H1 (cell line): ENCODE measurements at regions not wholly inside any gene's neighbourhood (a gene's known extent, or its start where the extent isn't known, plus 50 kb on each side); places are given as distances from the start of the nearest gene placed in this dataset.

Experiments used
- CTCF ChIA-PET: fragments of 300-600 bp; sonication (Branson Sonifier 250); formaldehyde crosslinking; loops from one replicate; lab custom pipeline; 2021; ENCODE audit not compliant: partially characterized antibody; lab: Charles Lee
- POLR2A ChIA-PET: fragments of 300-600 bp; sonication (Branson Sonifier 250); formaldehyde crosslinking; loops from one replicate; lab custom pipeline; 2021; ENCODE audit warnings: inconsistent platforms; ENCODE audit not compliant: partially characterized antibody; lab: Charles Lee
- DNase-seq, 2 experiments: peaks; one replicate each; pipeline versions ENCODE4 v3.0.0 to v3.0.0-alpha.2; 2010 to 2022; ENCODE audit warnings: low spot score in 2 of 2, low read depth in 1 of 2, mixed read lengths in 1 of 2
- FAIRE-seq: peaks from 2 replicates; lab custom pipeline; 2011; peaks lifted over from hg19 to GRCh38; lab: Jason Lieb, UNC
- H2AFZ ChIP-seq: 2 replicates; pipeline ENCODE4 v1.8.1; 2012; ENCODE audit warnings: low read length, inconsistent platforms
- H2AK5ac ChIP-seq: 2 replicates; pipeline ENCODE4 v1.6.1; 2013; ENCODE audit warnings: low read depth, low read length
- H2BK120ac ChIP-seq: replicated peaks from 2 replicates; pipeline ENCODE3; 2013; ENCODE audit warnings: low read depth, low read length, inconsistent platforms
- H2BK12ac ChIP-seq: 2 replicates; pipeline ENCODE4 v1.6.1; 2013; ENCODE audit warnings: low read depth, low read length
- H2BK15ac ChIP-seq: 2 replicates; pipeline ENCODE4 v1.6.1; 2013; ENCODE audit warnings: low read length
- H2BK20ac ChIP-seq: 2 replicates; pipeline ENCODE4 v1.6.1; 2013; ENCODE audit warnings: low read length
- H2BK5ac ChIP-seq: 2 replicates; pipeline ENCODE4 v1.6.1; 2013; ENCODE audit warnings: low read depth, low read length
- H3K14ac ChIP-seq: 2 replicates; pipeline ENCODE4 v1.6.1; 2013; ENCODE audit warnings: inconsistent platforms; ENCODE audit not compliant: insufficient read length
- H3K18ac ChIP-seq: 2 replicates; pipeline ENCODE4 v1.6.1; 2013; ENCODE audit warnings: low read length; ENCODE audit errors: extremely low read depth
- H3K23ac ChIP-seq: 2 replicates; pipeline ENCODE4 v1.6.1; 2013; ENCODE audit warnings: inconsistent platforms; ENCODE audit not compliant: insufficient read length
- H3K23me2 ChIP-seq: 2 replicates; pipeline ENCODE4 v1.6.1; 2013; ENCODE audit warnings: low read depth, low read length
- H3K27ac ChIP-seq: 2 replicates; pipeline ENCODE4 v1.6.1; 2011; ENCODE audit warnings: low read depth, low read length, inconsistent platforms
- H3K27me3 ChIP-seq, 4 experiments: replicated peaks in 1 of 4; 1 replicate in 1 of 4; 2 replicates in 3 of 4; pipeline versions ENCODE4 v1.6.1 to v1.8.1; 2011 to 2013; ENCODE audit warnings: low read length in 3 of 4, mild to moderate bottlenecking in 3 of 4, inconsistent platforms in 2 of 4, mixed read lengths in 2 of 4, moderate library complexity in 1 of 4; ENCODE audit not compliant: control insufficient read depth in 3 of 4, insufficient read depth in 3 of 4; ENCODE audit errors: extremely low read depth in 1 of 4
- H3K36me3 ChIP-seq, 4 experiments: 2 replicates each; pipeline versions ENCODE4 v1.6.1 to v1.8.1; 2011 to 2013; ENCODE audit warnings: mild to moderate bottlenecking in 4 of 4, low read length in 3 of 4, moderate library complexity in 2 of 4, control low read depth in 1 of 4, inconsistent platforms in 1 of 4; ENCODE audit not compliant: insufficient read depth in 4 of 4, control insufficient read depth in 2 of 4
- H3K4ac ChIP-seq: replicated peaks from 2 replicates; pipeline ENCODE3; 2013; ENCODE audit warnings: low read length, low read depth, mixed read lengths, inconsistent platforms; ENCODE audit not compliant: insufficient read length
- H3K4me1 ChIP-seq, 4 experiments: replicated peaks in 1 of 4; 1 replicate in 1 of 4; 2 replicates in 3 of 4; pipeline versions ENCODE4 v1.6.1 to v1.8.1; 2011 to 2013; ENCODE audit warnings: low read length in 3 of 4, inconsistent platforms in 2 of 4, mixed read lengths in 1 of 4; ENCODE audit not compliant: insufficient read depth in 4 of 4, control insufficient read depth in 3 of 4
- H3K4me2 ChIP-seq, 2 experiments: 2 replicates each; pipeline versions ENCODE4 v1.6.1 to v1.8.1; 2011 to 2013; ENCODE audit warnings: low read depth in 2 of 2, low read length in 2 of 2, control low read depth in 1 of 2, inconsistent platforms in 1 of 2, mild to moderate bottlenecking in 1 of 2; ENCODE audit not compliant: insufficient read depth in 1 of 2
- H3K4me3 ChIP-seq, 4 experiments: fragments of 200-600, 300-600 bp in 1 of 4; sonication (generic), shearing (Covaris generic), sonication (Bioruptor Twin) in 1 of 4; 2 replicates each; pipeline versions ENCODE4 v1.5.1 to v1.8.1; 2011 to 2016; ENCODE audit warnings: low read length in 4 of 4, low read depth in 3 of 4, control low read depth in 2 of 4, inconsistent platforms in 2 of 4, mild to moderate bottlenecking in 2 of 4, mixed read lengths in 1 of 4, moderate library complexity in 1 of 4; ENCODE audit not compliant: insufficient read depth in 2 of 4; ENCODE audit errors: extremely low read depth in 1 of 4
- H3K56ac ChIP-seq: replicated peaks from 2 replicates; pipeline ENCODE3; 2013; ENCODE audit warnings: low read depth, mild to moderate bottlenecking, mixed read lengths, low read length, inconsistent platforms; ENCODE audit not compliant: insufficient read length
- H3K79me1 ChIP-seq: 2 replicates; pipeline ENCODE4 v1.6.1; 2013; ENCODE audit warnings: low read depth, low read length, control low read depth
- H3K79me2 ChIP-seq, 2 experiments: 2 replicates each; pipeline versions ENCODE4 v1.6.1 to v1.8.1; 2012 to 2013; ENCODE audit warnings: low read length in 2 of 2, mild to moderate bottlenecking in 2 of 2, inconsistent platforms in 1 of 2; ENCODE audit not compliant: insufficient read depth in 2 of 2, control insufficient read depth in 1 of 2
- H3K9ac ChIP-seq, 4 experiments: replicated peaks in 1 of 4; 1 replicate in 1 of 4; 2 replicates in 3 of 4; pipeline versions ENCODE4 v1.6.1 to v1.8.1; 2011 to 2013; ENCODE audit warnings: low read depth in 3 of 4, low read length in 3 of 4, control low read depth in 2 of 4, mild to moderate bottlenecking in 2 of 4, moderate library complexity in 2 of 4, inconsistent platforms in 1 of 4; ENCODE audit errors: extremely low read depth in 1 of 4
- H3K9me3 ChIP-seq, 2 experiments: 2 replicates each; pipeline versions ENCODE4 v1.6.1 to v1.8.1; 2012 to 2013; ENCODE audit warnings: mild to moderate bottlenecking in 2 of 2, moderate library complexity in 2 of 2, control low read depth in 1 of 2, inconsistent platforms in 1 of 2, low read depth in 1 of 2, low read length in 1 of 2, mixed read lengths in 1 of 2; ENCODE audit not compliant: insufficient read depth in 2 of 2
- H4K20me1 ChIP-seq, 2 experiments: replicated peaks in 1 of 2; 2 replicates each; pipeline versions ENCODE3 to v1.8.1; 2011 to 2013; ENCODE audit warnings: inconsistent platforms in 2 of 2, low read length in 2 of 2, mild to moderate bottlenecking in 1 of 2; ENCODE audit not compliant: insufficient read depth in 2 of 2, control insufficient read depth in 1 of 2
- H4K5ac ChIP-seq: 2 replicates; pipeline ENCODE4 v1.6.1; 2013; ENCODE audit warnings: low read length, low read depth, mixed read lengths, inconsistent platforms; ENCODE audit not compliant: insufficient read length
- H4K8ac ChIP-seq: 2 replicates; pipeline ENCODE4 v1.8.0; 2013; ENCODE audit warnings: mild to moderate bottlenecking, moderate library complexity, low read length, inconsistent platforms; ENCODE audit not compliant: insufficient read depth; ENCODE audit errors: extremely low read depth
- H4K91ac ChIP-seq: replicated peaks from 2 replicates; pipeline ENCODE3; 2013; ENCODE audit warnings: low read length, mixed read lengths, inconsistent platforms; ENCODE audit not compliant: insufficient read length
- BCL11A ChIP-seq, 2 experiments: IDR thresholded peaks; one replicate each; pipeline ENCODE4 v1.6.1; 2011; ENCODE audit warnings: low read depth in 2 of 2, low read length in 2 of 2, mild to moderate bottlenecking in 2 of 2
- CEBPB ChIP-seq: IDR thresholded peaks from 2 replicates; pipeline ENCODE4 v1.6.1; 2012; ENCODE audit warnings: low read depth, low read length
- FOSL1 ChIP-seq: IDR thresholded peaks from 2 replicates; pipeline ENCODE4 v1.6.1; 2011; ENCODE audit warnings: mild to moderate bottlenecking, low read depth, low read length, moderate library complexity; ENCODE audit not compliant: insufficient read depth
- TCF12 ChIP-seq: IDR thresholded peaks from 2 replicates; pipeline ENCODE4 v1.6.1; 2011; ENCODE audit warnings: low read depth, mild to moderate bottlenecking, low read length
- WGBS, 2 experiments: shearing (Covaris generic) in 1 of 2; methylation state at CpG; one replicate each; pipeline versions ENCODE4 v1.1.6 to v1.1.7; 2013 to 2015; ENCODE audit warnings: low lambda C conversion rate in 2 of 2, mixed read lengths in 2 of 2, inconsistent platforms in 1 of 2, low coverage in 1 of 2, missing lambda C conversion rate in 1 of 2; ENCODE audit not compliant: insufficient replicate concordance in 2 of 2, insufficient coverage in 1 of 2, insufficient read length in 1 of 2; ENCODE audit errors: extremely low coverage in 1 of 2, missing lambda C conversion rate in 1 of 2; 5-methylcytosine and 5-hydroxymethylcytosine counted together

DNA sequence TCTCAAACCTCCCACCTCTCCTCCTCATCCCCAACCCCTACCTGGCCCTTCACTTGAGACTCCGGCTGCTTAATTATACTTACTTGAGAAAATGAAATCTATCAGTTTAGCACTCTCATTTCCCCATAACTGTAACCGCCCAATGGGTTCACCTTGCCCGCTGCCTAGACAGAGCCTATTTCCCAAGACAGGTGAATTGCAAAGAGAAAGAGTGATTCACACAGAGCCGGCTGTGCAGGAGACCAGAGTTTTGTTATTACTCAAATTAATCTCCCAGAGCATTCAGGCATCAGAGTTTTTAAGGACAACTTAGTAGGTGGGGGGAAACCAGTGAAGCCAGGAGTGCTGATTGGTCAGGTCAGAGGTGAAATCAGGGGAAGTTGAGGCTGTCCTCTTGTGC, 301.4 kb upstream of the CDYL start:
- Histone ChIP-seq H3K27ac (no peak overlapping the region), H4K5ac (no peak overlapping the region), H3K79me1 (no peaks in the 10 kb centered on the region), H3K36me3 (no peaks in the 10 kb centered on the region), H3K9ac (no peak overlapping the region), H4K20me1 (no peaks in the 10 kb centered on the region), H2BK120ac (no peak overlapping the region), H2BK20ac (no peak overlapping the region), H3K4me3 (no peak overlapping the region), H3K4me1 (peaks cover 0 to 13% (median 4%) of the 10 kb centered on the region in 4 experiments; a peak in 3 of 7 replicates), H2BK12ac (peak overlapping the region; percentile 51; the same call in 1 of the 2 replicates), H3K56ac (no peak overlapping the region), H2AK5ac (no peak overlapping the region), H3K27me3 (no peaks in the 10 kb centered on the region; a peak in 2 of 7 replicates), H4K91ac (no peak overlapping the region), H2BK15ac (no peak overlapping the region), H3K4ac (no peak overlapping the region), H3K14ac (no peak overlapping the region), H3K23ac (no peak overlapping the region), H3K9me3 (no peaks in the 10 kb centered on the region), H3K23me2 (no peaks in the 10 kb centered on the region), H2BK5ac (no peak overlapping the region), H2AFZ (no peak overlapping the region), H3K4me2 (no peak overlapping the region), H3K18ac (no peak overlapping the region), H4K8ac (no peak overlapping the region), H3K79me2 (no peaks in the 10 kb centered on the region)
- WGBS, 2 experiments, result 94% methylated on average over 4 of the region's 4 CpGs; no CpG with 5 or more reads in 1 of the 2 experiments
- FAIRE-seq (no peak), DNase-seq (no peak)
- ChIA-PET POLR2A (no interaction called here), CTCF (no interaction called here)
- TF ChIP-seq CEBPB (no peak), FOSL1 (no peak), BCL11A (IDR thresholded peaks at IDR 0.05; ENCODE audit: low read depth in 2 of 2, low read length in 2 of 2) (no peak), TCF12 (no peak)
